ENCODE measurements at regions not wholly inside any gene's neighbourhood (a gene's known extent, or its start where the extent isn't known, plus 50 kb on each side); places are given as distances from the start of the nearest gene placed in this dataset. TPM values are rescaled to one million over a fixed set of nuclear protein-coding genes. Genes with fewer than 3 reads are reported as not detected.
A peak's percentile ranks its signal among the peaks of the same experiment; 100 is the strongest.
"Not testable (repeated sequence)": the region's sequence is repeated elsewhere in the genome, so short reads cannot be mapped to it uniquely, and the experiment has no call there.

- not testable (repeated sequence) for H3K4me3 Mint-ChIP-seq; H3K36me3 Mint-ChIP-seq (ENCODE audit: low read depth); DNase-seq; H3K9me3 Mint-ChIP-seq; H3K27me3 Mint-ChIP-seq (ENCODE audit: insufficient read depth); H3K27ac Mint-ChIP-seq
- H3K4me1 Mint-ChIP-seq (ENCODE audit: low read depth) = peaks cover 32% of the 10 kb centered on the region
Measured at GRCh38 chr16:29607428-29607823, 55.6 kb upstream of the SPN start.

- not testable (repeated sequence) for H3K9me3 Mint-ChIP-seq; H3K4me1 Mint-ChIP-seq (ENCODE audit: low read depth); H3K36me3 Mint-ChIP-seq (ENCODE audit: low read depth); H3K27me3 Mint-ChIP-seq (ENCODE audit: insufficient read depth)
- Mint-ChIP-seq H3K4me3 (peak overlapping the region; percentile 93), H3K27ac (peak overlapping the region; percentile 97)
- DNase-seq = peak; percentile 89
Measured at GRCh38 chr16:29612381-29613306, 50.4 kb upstream of the SPN start.

Small RNA genes lying in the stretch of these regions (microRNA-seq; reads per million reads assigned to microRNA genes)
- gene MIR3680-2 = not detected

All from HFFc6 (cell line).